ENCODE measurements at regions not wholly inside any gene's neighbourhood (a gene's known extent, or its start where the extent isn't known, plus 50 kb on each side); places are given as distances from the start of the nearest gene placed in this dataset.

DNA sequence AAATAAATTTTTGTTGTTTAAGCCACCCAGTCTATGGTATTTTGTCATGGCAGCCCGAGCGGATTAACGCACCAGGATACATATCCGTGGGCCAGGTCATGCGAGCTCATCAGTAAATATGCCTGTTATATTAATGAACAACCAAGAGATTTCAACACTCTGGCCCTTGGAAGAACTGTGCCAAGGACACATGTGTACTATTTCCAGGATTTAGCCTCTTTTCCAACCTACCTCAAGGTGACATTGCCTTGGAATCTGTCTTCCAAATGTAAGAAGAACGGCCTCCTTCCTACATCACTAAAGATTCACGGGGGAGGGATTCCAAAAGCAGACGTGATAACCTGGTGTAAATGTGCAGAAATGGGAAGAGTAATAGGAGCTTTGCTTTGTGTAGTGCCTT lies 72.8 kb upstream of the DYNLRB2 start:
- Histone ChIP-seq H3K9me3 (ENCODE audit: control insufficient read depth, insufficient read depth, low read length) (no peaks in the 10 kb centered on the region), H3K9me2 (replicated peaks; ENCODE audit: control insufficient read depth, low read length) (no peaks in the 10 kb centered on the region), H3K4me1 (ENCODE audit: control insufficient read depth, low read length) (peaks cover 6% of the 10 kb centered on the region; the same call in 1 of the 2 replicates), H3K4me2 (ENCODE audit: low read length) (no peak overlapping the region), H3K27me3 (ENCODE audit: control insufficient read depth, low read length) (no peaks in the 10 kb centered on the region), H3F3A (ENCODE audit: control insufficient read depth, insufficient read depth) (no peaks in the 10 kb centered on the region), H3K79me2 (ENCODE audit: control insufficient read depth, low read length) (no peaks in the 10 kb centered on the region), H3K4me3 (ENCODE audit: low read length) (no peak overlapping the region), H3K27ac (ENCODE audit: low read depth, low read length) (no peak overlapping the region), H3K36me3 (ENCODE audit: control insufficient read depth, low read length) (no peaks in the 10 kb centered on the region), H4K20me1 (ENCODE audit: control insufficient read depth, insufficient read depth, low read depth, low read length) (no peaks in the 10 kb centered on the region)
- TF ChIP-seq EZH2phosphoT487 (IDR thresholded peaks at IDR 0.05; ENCODE audit: borderline replicate concordance, low read length) (no peak), CTCF (IDR thresholded peaks at IDR 0.05; ENCODE audit: low read depth, low read length, poor library complexity, severe bottlenecking) (no peak)

GRCh38 chr16:80466024-80466987 lies 74.5 kb upstream of the DYNLRB2 start:
- H3K79me2 ChIP-seq (ENCODE audit: control insufficient read depth, low read length), result no peaks in the 10 kb centered on the region
- no peaks in the 10 kb centered on the region for H3K36me3 ChIP-seq (ENCODE audit: control insufficient read depth, low read length)
- no peaks in the 10 kb centered on the region for H4K20me1 ChIP-seq (ENCODE audit: control insufficient read depth, insufficient read depth, low read depth, low read length)
- H3K27me3 ChIP-seq (ENCODE audit: control insufficient read depth, low read length), result no peaks in the 10 kb centered on the region; the same call in 1 of the 2 replicates
- H3F3A ChIP-seq (ENCODE audit: control insufficient read depth, insufficient read depth), result no peaks in the 10 kb centered on the region
- H3K9me2 ChIP-seq (replicated peaks; ENCODE audit: control insufficient read depth, low read length), result no peaks in the 10 kb centered on the region
- H3K27ac ChIP-seq (ENCODE audit: low read depth, low read length), result no peak overlapping the region
- H3K4me1 ChIP-seq (ENCODE audit: control insufficient read depth, low read length), result peaks cover 6% of the 10 kb centered on the region; the same call in 1 of the 2 replicates
- H3K4me3 ChIP-seq (ENCODE audit: low read length), result no peak overlapping the region
- peak overlapping the region; percentile 36; the same call in 1 of the 2 replicates for H3K4me2 ChIP-seq (ENCODE audit: low read length)
- TF ChIP-seq CTCF (IDR thresholded peaks at IDR 0.05; ENCODE audit: low read depth, low read length, poor library complexity, severe bottlenecking) (peak; percentile 98), EZH2phosphoT487 (IDR thresholded peaks at IDR 0.05; ENCODE audit: borderline replicate concordance, low read length) (no peak)
- no peaks in the 10 kb centered on the region for H3K9me3 ChIP-seq (ENCODE audit: control insufficient read depth, insufficient read depth, low read length)

GRCh38 chr16:80463751-80464495 lies 76.9 kb upstream of the DYNLRB2 start:
- Histone ChIP-seq H3K36me3 (ENCODE audit: control insufficient read depth, low read length) (no peaks in the 10 kb centered on the region), H3K79me2 (ENCODE audit: control insufficient read depth, low read length) (no peaks in the 10 kb centered on the region), H3K4me3 (ENCODE audit: low read length) (no peak overlapping the region), H3K9me3 (ENCODE audit: control insufficient read depth, insufficient read depth, low read length) (no peaks in the 10 kb centered on the region), H3K4me2 (ENCODE audit: low read length) (no peak overlapping the region), H3K9me2 (replicated peaks; ENCODE audit: control insufficient read depth, low read length) (no peaks in the 10 kb centered on the region), H3F3A (ENCODE audit: control insufficient read depth, insufficient read depth) (no peaks in the 10 kb centered on the region), H3K4me1 (ENCODE audit: control insufficient read depth, low read length) (peaks cover 6% of the 10 kb centered on the region; the same call in 1 of the 2 replicates), H3K27ac (ENCODE audit: low read depth, low read length) (no peak overlapping the region), H4K20me1 (ENCODE audit: control insufficient read depth, insufficient read depth, low read depth, low read length) (no peaks in the 10 kb centered on the region), H3K27me3 (ENCODE audit: control insufficient read depth, low read length) (peaks cover 5% of the 10 kb centered on the region; the same call in 1 of the 2 replicates)
- TF ChIP-seq CTCF (IDR thresholded peaks at IDR 0.05; ENCODE audit: low read depth, low read length, poor library complexity, severe bottlenecking), result no peak
- no peak for TF ChIP-seq EZH2phosphoT487 (IDR thresholded peaks at IDR 0.05; ENCODE audit: borderline replicate concordance, low read length)

All from DOHH2 (cell line).